CD4-positive, CD25-positive, alpha-beta regulatory T cell (primary cell): ENCODE measurements at regions not wholly inside any gene's neighbourhood (a gene's known extent, or its start where the extent isn't known, plus 50 kb on each side); places are given as distances from the start of the nearest gene placed in this dataset.
"Not testable (repeated sequence)": the region's sequence is repeated elsewhere in the genome, so short reads cannot be mapped to it uniquely, and the experiment has no call there.

ENCODE experiments used
- ATAC-seq, 2 donors: fragments of 150-1000 bp; cut with Tn5 transposase; one replicate each; pipeline ENCODE4 v1.10.0; 2021; ENCODE audit warnings: low read depth in 2 of 2, moderate number of reproducible peaks in 2 of 2, moderate library complexity in 1 of 2
- DNase-seq, 3 donors: peaks; one replicate each; pipeline versions ENCODE4 v3.0.0 to v3.0.0-alpha.2; 2012 to 2022; ENCODE audit warnings: mixed read lengths in 1 of 3
- H3K27ac ChIP-seq: one replicate; pipeline ENCODE4 v1.7.0; 2013; ENCODE audit warnings: mild to moderate bottlenecking, low read length; ENCODE audit not compliant: insufficient read depth, poor library complexity, severe bottlenecking
- H3K27me3 ChIP-seq: one replicate; pipeline ENCODE4 v1.7.0; 2013; ENCODE audit warnings: low read length; ENCODE audit not compliant: control insufficient read depth, insufficient read depth
- H3K36me3 ChIP-seq: one replicate; pipeline ENCODE4 v1.7.0; 2013; ENCODE audit warnings: mild to moderate bottlenecking, low read length, moderate library complexity; ENCODE audit not compliant: control insufficient read depth, insufficient read depth
- H3K4me1 ChIP-seq: 2 replicates; pipeline ENCODE4 v1.7.0; 2013; ENCODE audit warnings: mild to moderate bottlenecking, low read length; ENCODE audit not compliant: insufficient read depth, control insufficient read depth, poor library complexity, severe bottlenecking
- H3K4me3 ChIP-seq: one replicate; pipeline ENCODE4 v1.7.0; 2013; ENCODE audit warnings: low read depth, mild to moderate bottlenecking, low read length, moderate library complexity
- H3K9me3 ChIP-seq, 2 experiments: 1 replicate in 1 of 2; 2 replicates in 1 of 2; pipeline ENCODE4 v1.7.0; 2013; ENCODE audit warnings: low read length in 2 of 2, mild to moderate bottlenecking in 1 of 2, moderate library complexity in 1 of 2; ENCODE audit not compliant: control insufficient read depth in 2 of 2
- H3K27ac Mint-ChIP-seq, 3 donors: one replicate each; pipeline ENCODE4 v1.8.0; 2020 to 2022; ENCODE audit warnings: mild to moderate bottlenecking in 3 of 3, mixed read lengths in 3 of 3, moderate library complexity in 2 of 3
- H3K27me3 Mint-ChIP-seq: one replicate; pipeline ENCODE4 v1.8.0; 2022; ENCODE audit warnings: mild to moderate bottlenecking, mixed read lengths
- H3K36me3 Mint-ChIP-seq: one replicate; pipeline ENCODE4 v1.8.0; 2020; ENCODE audit warnings: mixed read lengths
- H3K4me1 Mint-ChIP-seq, 4 donors: one replicate each; pipeline ENCODE4 v1.8.0; 2020 to 2022; ENCODE audit warnings: mixed read lengths in 4 of 4, mild to moderate bottlenecking in 1 of 4
- H3K4me3 Mint-ChIP-seq, 4 donors: one replicate each; pipeline ENCODE4 v1.8.0; 2020 to 2022; ENCODE audit warnings: mild to moderate bottlenecking in 4 of 4, mixed read lengths in 4 of 4, moderate library complexity in 3 of 4
- H3K9me3 Mint-ChIP-seq, 7 donors: one replicate each; pipeline ENCODE4 v1.8.0; 2020 to 2022; ENCODE audit warnings: mixed read lengths in 7 of 7, mild to moderate bottlenecking in 3 of 7, moderate library complexity in 2 of 7

DNA sequence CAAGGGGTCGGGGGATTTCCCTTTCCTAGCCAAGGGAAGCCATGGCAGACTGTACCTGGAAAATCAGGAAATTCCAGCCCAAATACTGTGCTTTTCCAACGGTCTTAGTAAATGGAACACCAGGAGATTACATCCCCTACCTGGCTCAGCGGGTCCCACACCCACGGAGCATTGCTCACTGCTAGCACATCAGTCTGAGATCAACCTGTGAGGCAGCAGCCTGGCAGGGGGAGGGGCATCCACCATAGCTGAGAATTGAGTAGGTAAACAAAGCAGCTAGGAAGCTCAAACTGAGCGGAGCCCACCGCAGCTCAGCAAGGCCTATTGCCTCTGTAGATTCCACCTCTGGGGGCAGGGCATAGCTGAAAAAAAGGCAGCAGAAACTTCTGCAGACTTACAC, 192.0 kb downstream of the ETAA1 start:
- H3K9me3 Mint-ChIP-seq = peaks cover 2 to 41% (median 25%) of the 10 kb centered on the region in 7 donors
- not testable (repeated sequence) for H3K4me3 ChIP-seq, H3K27me3 ChIP-seq, H3K36me3 ChIP-seq, ATAC-seq, H3K27me3 Mint-ChIP-seq, H3K4me3 Mint-ChIP-seq, H3K4me1 Mint-ChIP-seq, DNase-seq, H3K27ac ChIP-seq, H3K4me1 ChIP-seq, H3K27ac Mint-ChIP-seq, H3K36me3 Mint-ChIP-seq
- H3K9me3 ChIP-seq = peaks cover 0 to 14% of the 10 kb centered on the region in 2 experiments

DNA sequence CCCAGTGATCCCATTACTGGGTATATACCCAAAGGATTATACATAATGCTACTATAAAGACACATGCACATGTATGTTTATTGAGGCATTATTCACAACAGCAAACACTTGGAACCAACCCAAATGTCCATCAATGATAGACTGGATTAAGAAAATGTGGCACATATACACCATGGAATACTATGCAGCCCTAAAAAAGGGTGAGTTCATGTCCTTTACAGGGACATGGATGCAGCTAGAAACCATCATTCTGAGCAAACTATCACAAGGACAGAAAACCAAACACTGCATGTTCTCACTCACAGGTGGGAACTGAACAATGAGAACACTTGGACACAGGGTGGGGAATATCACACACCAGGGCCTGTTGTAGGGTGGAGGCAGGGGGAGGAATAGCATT, 197.4 kb downstream of the ETAA1 start:
- not testable (repeated sequence) for H3K4me3 ChIP-seq, H3K27ac Mint-ChIP-seq, ATAC-seq, H3K27me3 ChIP-seq, DNase-seq, H3K36me3 Mint-ChIP-seq, H3K27me3 Mint-ChIP-seq, H3K4me1 Mint-ChIP-seq, H3K4me1 ChIP-seq, H3K36me3 ChIP-seq, H3K27ac ChIP-seq, H3K9me3 ChIP-seq, H3K4me3 Mint-ChIP-seq
- peaks cover 0 to 22% (median 5%) of the 10 kb centered on the region in 7 donors for H3K9me3 Mint-ChIP-seq

DNA sequence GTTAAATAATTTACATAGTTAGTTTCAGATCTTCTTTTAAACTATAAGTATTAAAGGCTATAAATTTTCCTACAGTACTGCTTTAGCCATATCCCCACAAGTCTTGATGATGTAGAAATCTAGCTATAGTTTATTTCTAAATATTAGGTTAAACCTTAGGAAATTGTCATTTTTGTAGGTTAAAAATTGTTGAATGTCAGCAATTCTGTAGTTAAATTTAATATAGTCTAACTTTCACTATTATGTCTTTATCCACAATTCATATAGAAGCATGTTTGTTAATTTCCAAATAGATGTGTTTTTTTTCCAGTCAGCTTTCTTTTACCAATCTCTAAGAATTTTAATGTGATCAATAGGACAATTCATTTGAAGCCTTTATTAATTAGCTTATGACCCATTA, 199.7 kb downstream of the ETAA1 start:
- no peak overlapping the region for H3K27ac Mint-ChIP-seq
- no peaks in the 10 kb centered on the region for H3K36me3 Mint-ChIP-seq
- H3K4me1 ChIP-seq = no peaks in the 10 kb centered on the region
- peaks cover 0 to 15% (median 4%) of the 10 kb centered on the region in 7 donors for H3K9me3 Mint-ChIP-seq
- H3K4me3 ChIP-seq = no peak overlapping the region
- no peaks in the 10 kb centered on the region for H3K9me3 ChIP-seq
- H3K36me3 ChIP-seq = no peaks in the 10 kb centered on the region
- H3K4me3 Mint-ChIP-seq = no peak overlapping the region
- no peaks in the 10 kb centered on the region for H3K27me3 ChIP-seq
- H3K4me1 Mint-ChIP-seq = no peaks in the 10 kb centered on the region
- H3K27me3 Mint-ChIP-seq = no peaks in the 10 kb centered on the region
- ATAC-seq = no peak
- H3K27ac ChIP-seq = no peak overlapping the region
- no peak for DNase-seq

GRCh38 chr2:67599561-67599960, 202.4 kb downstream of the ETAA1 start:
- Mint-ChIP-seq H3K9me3 (peaks cover 0 to 3% (median 0%) of the 10 kb centered on the region in 7 donors), H3K27ac (no peak overlapping the region), H3K36me3 (no peaks in the 10 kb centered on the region), H3K4me1 (no peaks in the 10 kb centered on the region), H3K27me3 (no peaks in the 10 kb centered on the region), H3K4me3 (no peak overlapping the region)
- Histone ChIP-seq H3K4me1 (no peaks in the 10 kb centered on the region), H3K27me3 (no peaks in the 10 kb centered on the region), H3K9me3 (no peaks in the 10 kb centered on the region), H3K4me3 (no peak overlapping the region), H3K36me3 (no peaks in the 10 kb centered on the region), H3K27ac (no peak overlapping the region)
- no peak for ATAC-seq
- no peak for DNase-seq

- Histone ChIP-seq H3K4me1 (no peaks in the 10 kb centered on the region), H3K4me3 (no peak overlapping the region), H3K27ac (no peak overlapping the region), H3K9me3 (no peaks in the 10 kb centered on the region), H3K27me3 (no peaks in the 10 kb centered on the region), H3K36me3 (no peaks in the 10 kb centered on the region)
- Mint-ChIP-seq H3K4me1 (no peaks in the 10 kb centered on the region), H3K9me3 (no peaks in the 10 kb centered on the region), H3K36me3 (no peaks in the 10 kb centered on the region), H3K27ac (no peak overlapping the region), H3K27me3 (no peaks in the 10 kb centered on the region), H3K4me3 (no peak overlapping the region)
- ATAC-seq = no peak
- DNase-seq = no peak
Measured at GRCh38 chr2:67600222-67600871, 203.2 kb downstream of the ETAA1 start.

DNA sequence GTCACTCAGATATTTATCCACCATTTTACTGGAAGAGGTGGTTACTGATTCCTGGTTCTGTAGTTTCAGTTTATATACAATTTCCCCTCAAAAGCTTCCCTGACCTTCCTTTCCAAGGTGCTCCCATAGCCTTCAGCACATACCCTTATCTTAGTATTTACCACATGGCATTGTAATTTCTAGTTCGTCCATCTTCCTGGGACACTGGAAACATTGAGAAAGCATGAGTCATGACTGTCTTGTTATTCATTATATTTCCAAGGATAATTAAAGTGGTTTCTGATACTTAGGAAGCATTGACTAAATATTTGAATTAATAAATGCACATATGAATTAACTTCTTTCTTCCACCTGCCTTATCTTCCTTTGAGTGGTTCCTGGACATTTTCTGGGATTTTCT, 203.8 kb downstream of the ETAA1 start:
- no peak overlapping the region for H3K27ac ChIP-seq
- no peaks in the 10 kb centered on the region for H3K9me3 ChIP-seq
- DNase-seq (no peak), ATAC-seq (no peak)
- Mint-ChIP-seq H3K4me3 (no peak overlapping the region), H3K27ac (no peak overlapping the region), H3K9me3 (no peaks in the 10 kb centered on the region), H3K27me3 (no peaks in the 10 kb centered on the region), H3K36me3 (no peaks in the 10 kb centered on the region), H3K4me1 (no peaks in the 10 kb centered on the region)
- H3K36me3 ChIP-seq = no peaks in the 10 kb centered on the region
- no peaks in the 10 kb centered on the region for H3K4me1 ChIP-seq
- H3K27me3 ChIP-seq = no peaks in the 10 kb centered on the region
- no peak overlapping the region for H3K4me3 ChIP-seq

- H3K27me3 Mint-ChIP-seq = no peaks in the 10 kb centered on the region
Measured at GRCh38 chr2:67604360-67604759, 207.2 kb downstream of the ETAA1 start.

GRCh38 chr2:67612576-67613042, 215.5 kb downstream of the ETAA1 start:
- Histone ChIP-seq H3K36me3 (no peaks in the 10 kb centered on the region), H3K27me3 (no peaks in the 10 kb centered on the region), H3K9me3 (no peaks in the 10 kb centered on the region), H3K27ac (no peak overlapping the region), H3K4me1 (no peaks in the 10 kb centered on the region), H3K4me3 (no peak overlapping the region)
- peaks cover 0 to 4% (median 0%) of the 10 kb centered on the region in 7 donors for H3K9me3 Mint-ChIP-seq
- H3K27me3 Mint-ChIP-seq = no peaks in the 10 kb centered on the region
- H3K27ac Mint-ChIP-seq = no peak overlapping the region
- H3K4me3 Mint-ChIP-seq = no peak overlapping the region
- H3K4me1 Mint-ChIP-seq = no peaks in the 10 kb centered on the region
- no peaks in the 10 kb centered on the region for H3K36me3 Mint-ChIP-seq
- ATAC-seq (no peak), DNase-seq (no peak)

More at GRCh38 chr2:67604360-67604759, 207.2 kb downstream of the ETAA1 start:
- Histone ChIP-seq H3K4me1 (no peaks in the 10 kb centered on the region), H3K9me3 (no peaks in the 10 kb centered on the region), H3K4me3 (no peak overlapping the region), H3K36me3 (no peaks in the 10 kb centered on the region), H3K27ac (no peak overlapping the region), H3K27me3 (no peaks in the 10 kb centered on the region)
- DNase-seq (no peak), ATAC-seq (no peak)
- Mint-ChIP-seq H3K4me1 (no peaks in the 10 kb centered on the region), H3K9me3 (peaks cover 0 to 4% (median 0%) of the 10 kb centered on the region in 7 donors), H3K27ac (no peak overlapping the region), H3K36me3 (no peaks in the 10 kb centered on the region), H3K4me3 (no peak overlapping the region)
